GM13976 (cell line): ENCODE measurements at regions not wholly inside any gene's neighbourhood (a gene's known extent, or its start where the extent isn't known, plus 50 kb on each side); places are given as distances from the start of the nearest gene placed in this dataset.

Experiments
- DNase-seq: peaks from one replicate; pipeline ENCODE4 v3.0.0; 2012; ENCODE audit warnings: low spot score
- in situ Hi-C: fragments of 300-500 bp; cut with MboI; formaldehyde crosslinking; loops from one replicate; pipeline ENCODE4 v1.12.0; 2022; ENCODE audit warnings: low sequenced_read_pairs, mixed read lengths, inconsistent platforms; ENCODE audit not compliant: unreplicated experiment
- TF ChIP-seq, protein P1 (sequence below): IDR thresholded peaks from 2 replicates; pipeline ENCODE4 v1.5.1; 2012; ENCODE audit warnings: borderline replicate concordance, mild to moderate bottlenecking; ENCODE audit not compliant: insufficient read depth; ENCODE audit errors: extremely low read depth, missing control alignments, control extremely low read depth

DNA sequence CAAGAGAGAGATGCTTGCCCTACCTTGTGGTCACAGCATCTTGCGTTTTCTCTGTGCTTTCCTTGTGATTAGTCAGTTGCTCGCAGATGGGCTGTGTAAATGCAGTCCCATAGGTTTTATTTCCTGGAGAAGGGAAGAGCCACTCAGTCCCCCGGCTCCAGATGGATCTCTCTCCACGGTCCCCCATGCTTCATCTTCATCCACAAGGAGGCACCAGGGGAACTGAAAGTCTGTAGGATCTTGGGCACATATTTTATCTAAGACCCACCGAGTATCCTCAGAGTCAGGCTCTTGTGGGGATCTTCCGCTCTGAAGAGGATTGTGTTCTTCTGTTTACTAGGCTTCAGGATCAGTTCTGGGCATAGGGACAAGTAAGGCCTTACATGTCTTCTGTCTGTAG, 66.8 kb upstream of the E2F8 start:
- in situ Hi-C loops, result no loop called here
- no peak for DNase-seq
- TF ChIP-seq, protein P1, sequence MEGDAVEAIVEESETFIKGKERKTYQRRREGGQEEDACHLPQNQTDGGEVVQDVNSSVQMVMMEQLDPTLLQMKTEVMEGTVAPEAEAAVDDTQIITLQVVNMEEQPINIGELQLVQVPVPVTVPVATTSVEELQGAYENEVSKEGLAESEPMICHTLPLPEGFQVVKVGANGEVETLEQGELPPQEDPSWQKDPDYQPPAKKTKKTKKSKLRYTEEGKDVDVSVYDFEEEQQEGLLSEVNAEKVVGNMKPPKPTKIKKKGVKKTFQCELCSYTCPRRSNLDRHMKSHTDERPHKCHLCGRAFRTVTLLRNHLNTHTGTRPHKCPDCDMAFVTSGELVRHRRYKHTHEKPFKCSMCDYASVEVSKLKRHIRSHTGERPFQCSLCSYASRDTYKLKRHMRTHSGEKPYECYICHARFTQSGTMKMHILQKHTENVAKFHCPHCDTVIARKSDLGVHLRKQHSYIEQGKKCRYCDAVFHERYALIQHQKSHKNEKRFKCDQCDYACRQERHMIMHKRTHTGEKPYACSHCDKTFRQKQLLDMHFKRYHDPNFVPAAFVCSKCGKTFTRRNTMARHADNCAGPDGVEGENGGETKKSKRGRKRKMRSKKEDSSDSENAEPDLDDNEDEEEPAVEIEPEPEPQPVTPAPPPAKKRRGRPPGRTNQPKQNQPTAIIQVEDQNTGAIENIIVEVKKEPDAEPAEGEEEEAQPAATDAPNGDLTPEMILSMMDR, result no peak

DNA sequence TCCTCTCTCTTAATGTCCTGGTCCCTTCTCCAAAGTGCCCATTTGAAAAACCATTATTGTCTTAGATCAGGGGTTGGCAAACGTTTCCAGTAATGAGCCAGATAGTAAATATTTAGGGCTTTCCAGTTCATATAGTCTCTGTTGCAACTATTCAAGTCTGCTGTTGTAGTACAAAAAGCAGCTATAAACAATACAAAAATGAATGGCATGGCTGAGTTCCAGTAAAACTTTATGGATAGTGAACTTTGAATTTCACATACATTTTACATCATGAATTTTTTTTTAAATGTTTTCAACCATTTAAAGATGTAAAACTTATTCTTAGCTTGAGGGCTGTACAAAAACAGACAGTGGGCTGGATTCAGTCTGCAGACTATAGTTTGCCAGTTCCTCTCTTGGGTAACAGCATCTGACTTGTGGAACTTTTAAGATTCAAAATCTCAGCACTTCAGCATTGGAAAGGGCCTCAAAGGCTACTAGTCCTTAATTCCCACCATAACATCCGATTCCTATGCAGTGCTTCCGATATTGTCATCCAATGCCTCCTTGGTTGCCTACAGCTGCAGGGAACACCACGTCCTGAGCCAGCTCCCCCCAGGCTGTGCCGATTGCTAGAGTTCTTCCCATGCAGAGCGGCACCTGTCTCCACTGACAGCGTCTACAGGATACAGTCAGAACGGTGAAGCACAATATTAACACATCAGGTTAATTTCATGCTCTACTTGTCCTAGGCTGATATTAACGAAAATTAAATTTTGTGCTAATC, 65.6 kb upstream of the E2F8 start:
- DNase-seq, result no peak
- in situ Hi-C loops, result no loop called here
- TF ChIP-seq, protein P1, result no peak

DNA sequence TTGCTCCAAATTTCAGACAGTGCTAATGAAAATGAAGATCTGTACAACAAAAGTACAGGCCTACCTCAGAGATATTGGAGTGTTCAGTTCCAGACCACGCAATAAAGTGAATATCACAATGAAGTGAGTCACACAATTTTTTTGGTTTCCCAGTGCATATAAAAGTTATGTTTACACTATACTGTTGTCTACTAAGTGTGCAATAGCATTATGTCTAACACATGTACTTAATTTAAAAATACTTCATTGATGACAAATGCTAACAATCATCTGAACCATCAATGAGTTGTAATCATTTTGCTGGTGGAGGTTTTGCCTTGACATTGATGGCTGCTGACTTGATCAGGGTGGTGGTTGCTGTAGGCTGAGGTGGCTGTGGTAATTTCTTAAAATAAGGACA, 60.6 kb upstream of the E2F8 start:
- no peak for DNase-seq
- in situ Hi-C loops, result no loop called here
- TF ChIP-seq, protein P1, result no peak

DNA sequence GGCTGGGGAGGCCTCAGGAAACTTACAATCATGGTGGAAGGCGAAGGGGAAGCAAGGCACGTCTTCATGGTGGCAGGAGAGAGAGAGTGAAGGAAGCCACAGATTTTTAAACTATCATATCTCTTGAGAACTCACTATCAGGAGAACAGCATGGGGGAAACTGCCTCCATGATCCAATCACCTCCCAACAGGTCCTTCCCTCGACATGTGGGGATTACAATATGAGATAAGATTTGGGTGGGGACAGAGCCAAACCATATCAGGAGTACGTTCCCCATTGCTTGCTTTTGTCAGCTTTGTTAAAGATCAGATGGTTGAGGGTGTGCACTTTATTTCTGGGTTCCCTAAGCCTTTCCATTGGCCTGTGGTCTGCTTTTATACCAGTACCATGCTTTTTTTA, 53.7 kb upstream of the E2F8 start:
- no peak for DNase-seq
- TF ChIP-seq, protein P1, result no peak
- in situ Hi-C loops, result no loop called here

DNA sequence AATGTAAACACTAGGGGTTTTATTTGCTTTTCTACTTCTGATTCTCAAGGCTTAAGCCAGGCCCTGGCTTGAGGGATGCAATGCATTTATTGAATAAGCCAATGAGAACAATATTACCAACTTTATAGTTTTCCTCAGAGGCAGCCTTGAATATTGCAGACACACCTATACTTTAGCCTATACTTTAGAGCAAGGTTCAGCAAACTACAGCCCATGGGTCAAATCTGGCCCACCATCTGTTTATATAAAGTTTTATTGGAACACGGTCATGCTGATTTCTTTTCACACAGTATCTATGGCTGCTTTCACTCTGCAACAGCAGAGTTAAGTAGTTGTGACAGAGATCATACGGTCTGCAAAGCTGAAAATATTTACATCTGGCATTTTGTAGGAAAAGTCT, 50.3 kb upstream of the E2F8 start:
- TF ChIP-seq, protein P1, result no peak
- DNase-seq, result no peak
- in situ Hi-C loops, result no loop called here
